ENCODE measurements at regions not wholly inside any gene's neighbourhood (a gene's known extent, or its start where the extent isn't known, plus 50 kb on each side); places are given as distances from the start of the nearest gene placed in this dataset.

GRCh38 chr13:109868578-109869311 lies 82.4 kb upstream of the IRS2 start:
- no peak for DNase-seq
- ChIA-PET CTCF (interaction anchor here (0.5 kb wide), 1 partner anchor 868 kb away, joined by 3 read pairs; no protein-coding TSS in a partner anchor), POLR2A (no interaction called here)
- H3K4me3 Mint-ChIP-seq = no peak overlapping the region
- no peak overlapping the region for H3K27ac Mint-ChIP-seq
- H3K4me1 Mint-ChIP-seq = peaks cover 3% of the 10 kb centered on the region
- no peaks in the 10 kb centered on the region for H3K36me3 Mint-ChIP-seq (ENCODE audit: low read depth)
- H3K27me3 Mint-ChIP-seq = peaks cover 33% of the 10 kb centered on the region
- H3K9me3 Mint-ChIP-seq = no peaks in the 10 kb centered on the region

DNA sequence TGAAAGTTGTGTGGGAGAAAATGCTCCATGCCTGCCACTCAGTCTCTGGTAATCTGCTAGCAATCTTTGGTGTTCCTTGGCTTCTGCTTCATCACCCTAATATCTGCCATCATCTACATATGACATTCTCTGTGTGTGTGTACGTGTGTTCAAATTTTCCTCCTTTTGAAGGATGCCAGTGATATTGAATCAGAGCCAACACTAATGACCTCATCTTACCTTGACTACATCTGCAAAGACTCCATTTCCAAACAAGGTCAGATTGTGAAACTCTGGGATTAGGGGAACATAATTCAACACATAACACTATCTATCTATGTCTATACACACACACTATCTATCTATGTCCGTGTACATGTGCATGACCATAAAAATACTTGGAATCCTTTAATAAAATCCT lies 81.4 kb upstream of the IRS2 start:
- Mint-ChIP-seq H3K4me3 (no peak overlapping the region), H3K36me3 (ENCODE audit: low read depth) (no peaks in the 10 kb centered on the region), H3K9me3 (no peaks in the 10 kb centered on the region), H3K27me3 (peaks cover 35% of the 10 kb centered on the region), H3K27ac (no peak overlapping the region), H3K4me1 (peaks cover 3% of the 10 kb centered on the region)
- DNase-seq = no peak
- ChIA-PET POLR2A (no interaction called here), CTCF (no interaction called here)

DNA sequence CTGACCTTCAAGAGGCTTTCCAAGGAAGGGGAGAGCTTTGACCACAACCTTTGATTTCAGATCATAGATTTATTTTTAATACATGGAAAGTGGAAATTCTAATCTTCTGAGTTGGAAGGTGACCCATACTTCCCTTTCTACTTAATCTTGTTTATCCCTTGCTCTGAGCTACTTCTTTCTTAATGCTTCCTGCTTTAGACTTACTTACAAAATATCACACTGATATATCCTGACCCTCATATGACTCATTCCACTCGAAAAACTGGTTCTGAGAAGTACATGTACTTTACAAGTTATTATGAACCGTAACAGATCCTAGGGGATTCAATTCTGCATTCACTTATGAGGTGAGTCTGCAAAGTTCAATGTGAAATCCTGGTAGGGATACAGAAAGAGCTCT lies 76.2 kb upstream of the IRS2 start:
- Mint-ChIP-seq H3K4me3 (no peak overlapping the region), H3K27ac (no peak overlapping the region), H3K4me1 (no peaks in the 10 kb centered on the region), H3K9me3 (no peaks in the 10 kb centered on the region), H3K36me3 (ENCODE audit: low read depth) (no peaks in the 10 kb centered on the region), H3K27me3 (peaks cover 40% of the 10 kb centered on the region)
- POLR2A ChIA-PET = no interaction called here
- CTCF ChIA-PET = no interaction called here
- no peak for DNase-seq

- no peaks in the 10 kb centered on the region for H3K9me3 Mint-ChIP-seq
- H3K36me3 Mint-ChIP-seq (ENCODE audit: low read depth) = no peaks in the 10 kb centered on the region
- H3K4me1 Mint-ChIP-seq = no peaks in the 10 kb centered on the region
- H3K4me3 Mint-ChIP-seq = no peak overlapping the region
- ChIA-PET POLR2A (no interaction called here), CTCF (no interaction called here)
- H3K27ac Mint-ChIP-seq = no peak overlapping the region
- DNase-seq = no peak
- H3K27me3 Mint-ChIP-seq = peaks cover 37% of the 10 kb centered on the region
Observed at GRCh38 chr13:109859898-109860297, 73.5 kb upstream of the IRS2 start.

DNA sequence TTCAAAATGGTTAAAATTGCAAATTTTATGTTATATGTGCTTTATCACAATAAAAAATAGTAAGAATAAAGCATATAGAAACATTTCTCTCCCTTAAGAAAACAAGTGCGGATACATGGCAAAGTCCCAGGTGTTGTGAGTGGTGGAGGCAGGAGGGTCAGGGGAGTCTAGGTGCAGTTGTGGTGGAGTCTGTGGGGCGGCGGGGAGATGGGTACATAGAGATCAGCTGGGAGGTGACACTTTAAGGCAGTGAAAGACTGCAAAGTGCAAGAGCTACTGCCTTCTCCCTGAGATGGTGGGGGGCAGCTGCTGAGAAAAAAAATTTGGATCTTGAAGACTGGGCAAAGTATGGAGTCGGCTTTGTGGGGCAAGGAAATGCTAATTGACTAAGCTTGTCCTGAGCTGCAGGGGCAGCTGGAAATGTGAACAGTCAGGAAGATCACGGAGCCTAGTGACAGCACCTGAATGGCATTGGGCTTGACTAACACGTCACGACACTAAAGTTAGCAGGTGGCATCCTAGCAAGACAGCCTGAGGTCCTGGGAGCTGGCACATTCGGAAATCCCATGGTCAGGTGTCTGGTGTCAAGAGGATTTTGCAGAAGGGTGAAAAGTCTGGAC lies 72.9 kb upstream of the IRS2 start:
- no peak overlapping the region for H3K27ac Mint-ChIP-seq
- H3K4me3 Mint-ChIP-seq = no peak overlapping the region
- H3K9me3 Mint-ChIP-seq = no peaks in the 10 kb centered on the region
- no peaks in the 10 kb centered on the region for H3K4me1 Mint-ChIP-seq
- no peaks in the 10 kb centered on the region for H3K36me3 Mint-ChIP-seq (ENCODE audit: low read depth)
- POLR2A ChIA-PET = no interaction called here
- DNase-seq = no peak
- H3K27me3 Mint-ChIP-seq = peaks cover 40% of the 10 kb centered on the region
- CTCF ChIA-PET = no interaction called here

- Mint-ChIP-seq H3K9me3 (no peaks in the 10 kb centered on the region), H3K4me3 (no peak overlapping the region), H3K36me3 (ENCODE audit: low read depth) (no peaks in the 10 kb centered on the region), H3K4me1 (no peaks in the 10 kb centered on the region), H3K27me3 (peaks cover 41% of the 10 kb centered on the region), H3K27ac (no peak overlapping the region)
- ChIA-PET POLR2A (no interaction called here), CTCF (interaction anchor here (0.7 kb wide), 1 partner anchor 108 kb away, joined by 4 read pairs; no protein-coding TSS in a partner anchor)
- no peak for DNase-seq
Observed at GRCh38 chr13:109858319-109858718, 71.9 kb upstream of the IRS2 start.

DNA sequence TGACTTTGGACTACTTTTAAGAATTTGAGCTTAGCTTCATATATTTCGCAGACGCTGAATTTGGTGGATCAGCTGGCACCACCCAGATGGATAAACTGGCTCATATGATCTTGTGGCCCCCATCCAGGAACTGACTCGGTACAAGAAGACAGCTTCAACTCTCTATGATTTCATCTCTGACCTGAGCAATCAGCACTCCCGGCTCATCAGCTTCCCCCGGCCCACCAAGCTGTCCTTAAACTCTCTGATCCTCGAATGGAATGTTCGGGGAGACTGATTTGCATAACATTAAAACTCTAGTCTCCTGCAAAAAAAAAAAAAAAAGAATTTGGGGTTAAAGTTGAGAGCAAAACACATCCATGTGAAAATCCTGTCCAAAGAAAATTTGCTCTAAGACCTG lies 71.4 kb upstream of the IRS2 start:
- Mint-ChIP-seq H3K36me3 (ENCODE audit: low read depth) (no peaks in the 10 kb centered on the region), H3K4me1 (no peaks in the 10 kb centered on the region), H3K27ac (no peak overlapping the region), H3K9me3 (no peaks in the 10 kb centered on the region), H3K4me3 (no peak overlapping the region), H3K27me3 (peaks cover 43% of the 10 kb centered on the region)
- POLR2A ChIA-PET = no interaction called here
- no peak for DNase-seq
- CTCF ChIA-PET = interaction anchor here (0.7 kb wide), 1 partner anchor 107 kb away, joined by 4 read pairs; no protein-coding TSS in a partner anchor

GRCh38 chr13:109857325-109857724 lies 70.9 kb upstream of the IRS2 start:
- CTCF ChIA-PET = no interaction called here

DNA sequence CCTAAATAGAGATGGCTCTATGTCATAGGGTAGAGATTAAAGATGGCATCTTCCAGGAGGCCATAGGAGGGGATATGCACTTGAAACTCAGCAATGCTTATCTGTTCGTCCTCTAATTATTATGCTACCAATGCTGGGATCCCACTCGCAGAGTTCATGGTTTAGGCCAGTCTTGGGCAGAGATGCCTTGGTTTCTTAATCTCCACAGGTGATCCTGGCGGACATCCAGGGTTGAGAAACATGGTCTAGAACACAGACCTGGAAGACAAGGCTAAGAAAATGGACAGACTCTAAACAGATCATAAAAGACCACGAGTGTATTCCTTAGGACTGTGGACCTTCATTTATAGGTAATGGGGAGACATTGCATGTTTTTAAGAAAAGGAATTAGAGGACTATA lies 70.0 kb upstream of the IRS2 start:
- Mint-ChIP-seq H3K4me3 (no peak overlapping the region), H3K27ac (no peak overlapping the region), H3K27me3 (peaks cover 37% of the 10 kb centered on the region), H3K36me3 (ENCODE audit: low read depth) (no peaks in the 10 kb centered on the region), H3K4me1 (no peaks in the 10 kb centered on the region), H3K9me3 (no peaks in the 10 kb centered on the region)
- ChIA-PET POLR2A (no interaction called here), CTCF (no interaction called here)
- no peak for DNase-seq

More at GRCh38 chr13:109857325-109857724, 70.9 kb upstream of the IRS2 start:
- Mint-ChIP-seq H3K4me1 (no peaks in the 10 kb centered on the region), H3K27me3 (peaks cover 43% of the 10 kb centered on the region), H3K36me3 (ENCODE audit: low read depth) (no peaks in the 10 kb centered on the region), H3K4me3 (no peak overlapping the region), H3K9me3 (no peaks in the 10 kb centered on the region), H3K27ac (no peak overlapping the region)
- POLR2A ChIA-PET = no interaction called here
- DNase-seq = no peak

DNA sequence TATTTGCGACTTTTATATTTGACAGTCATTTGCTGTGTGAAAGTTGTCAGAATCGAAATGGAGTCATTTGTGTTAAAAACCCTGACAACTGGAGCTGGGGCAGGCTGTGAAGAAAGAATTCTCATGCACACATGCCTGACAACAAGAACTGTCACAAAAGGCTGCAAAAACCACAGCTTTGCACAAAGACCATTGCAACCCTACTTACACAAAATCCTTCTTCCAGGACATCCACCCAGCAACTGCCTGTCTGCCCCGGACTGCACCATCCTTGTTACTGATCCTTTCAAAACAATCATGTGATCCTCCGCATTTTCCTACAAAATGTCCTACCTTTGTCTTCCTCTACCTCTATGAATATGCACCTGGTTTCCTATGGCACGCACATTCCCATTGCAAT lies 66.8 kb upstream of the IRS2 start:
- CTCF ChIA-PET = no interaction called here
- H3K9me3 Mint-ChIP-seq = no peaks in the 10 kb centered on the region
- no peak overlapping the region for H3K27ac Mint-ChIP-seq
- H3K36me3 Mint-ChIP-seq (ENCODE audit: low read depth) = no peaks in the 10 kb centered on the region
- POLR2A ChIA-PET = no interaction called here
- peaks cover 27% of the 10 kb centered on the region for H3K27me3 Mint-ChIP-seq
- no peak for DNase-seq
- no peak overlapping the region for H3K4me3 Mint-ChIP-seq
- no peaks in the 10 kb centered on the region for H3K4me1 Mint-ChIP-seq

GRCh38 chr13:109846185-109846584 lies 59.8 kb upstream of the IRS2 start:
- no peak overlapping the region for H3K27ac Mint-ChIP-seq
- H3K36me3 Mint-ChIP-seq (ENCODE audit: low read depth) = no peaks in the 10 kb centered on the region
- no peaks in the 10 kb centered on the region for H3K4me1 Mint-ChIP-seq
- ChIA-PET POLR2A (no interaction called here), CTCF (no interaction called here)
- DNase-seq = no peak
- peaks cover 14% of the 10 kb centered on the region for H3K27me3 Mint-ChIP-seq
- H3K9me3 Mint-ChIP-seq = no peaks in the 10 kb centered on the region
- H3K4me3 Mint-ChIP-seq = no peak overlapping the region

DNA sequence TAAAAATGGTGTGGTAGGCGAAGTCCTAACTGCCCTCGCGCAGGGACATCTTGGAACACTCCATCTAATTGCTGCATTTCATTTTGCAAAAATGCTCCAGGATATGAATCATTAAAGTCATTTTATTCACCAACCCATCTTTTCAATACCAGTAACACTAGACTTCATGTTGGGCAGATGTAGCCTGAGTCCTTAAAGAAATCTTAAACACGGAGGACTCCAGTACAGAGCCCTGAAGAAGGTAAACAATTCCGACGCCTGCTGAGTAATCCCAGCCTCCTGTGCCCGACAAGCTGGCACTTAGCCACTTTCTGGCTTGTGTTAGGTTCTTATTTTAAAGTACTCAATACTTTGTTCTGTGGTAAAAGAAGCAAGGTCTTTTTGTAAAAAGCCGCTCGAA lies 58.0 kb upstream of the IRS2 start:
- Mint-ChIP-seq H3K27me3 (peaks cover 18% of the 10 kb centered on the region), H3K4me3 (no peak overlapping the region), H3K36me3 (ENCODE audit: low read depth) (no peaks in the 10 kb centered on the region), H3K27ac (no peak overlapping the region), H3K4me1 (peaks cover 11% of the 10 kb centered on the region), H3K9me3 (no peaks in the 10 kb centered on the region)
- no peak for DNase-seq
- POLR2A ChIA-PET = no interaction called here
- CTCF ChIA-PET = no interaction called here

- POLR2A ChIA-PET = no interaction called here
- no peaks in the 10 kb centered on the region for H3K36me3 Mint-ChIP-seq (ENCODE audit: low read depth)
- H3K27ac Mint-ChIP-seq = no peak overlapping the region
- H3K4me3 Mint-ChIP-seq = no peak overlapping the region
- H3K9me3 Mint-ChIP-seq = no peaks in the 10 kb centered on the region
- CTCF ChIA-PET = no interaction called here
- peaks cover 18% of the 10 kb centered on the region for H3K27me3 Mint-ChIP-seq
- no peak for DNase-seq
- peaks cover 11% of the 10 kb centered on the region for H3K4me1 Mint-ChIP-seq
Observed at GRCh38 chr13:109843695-109844094, 57.3 kb upstream of the IRS2 start.

DNA sequence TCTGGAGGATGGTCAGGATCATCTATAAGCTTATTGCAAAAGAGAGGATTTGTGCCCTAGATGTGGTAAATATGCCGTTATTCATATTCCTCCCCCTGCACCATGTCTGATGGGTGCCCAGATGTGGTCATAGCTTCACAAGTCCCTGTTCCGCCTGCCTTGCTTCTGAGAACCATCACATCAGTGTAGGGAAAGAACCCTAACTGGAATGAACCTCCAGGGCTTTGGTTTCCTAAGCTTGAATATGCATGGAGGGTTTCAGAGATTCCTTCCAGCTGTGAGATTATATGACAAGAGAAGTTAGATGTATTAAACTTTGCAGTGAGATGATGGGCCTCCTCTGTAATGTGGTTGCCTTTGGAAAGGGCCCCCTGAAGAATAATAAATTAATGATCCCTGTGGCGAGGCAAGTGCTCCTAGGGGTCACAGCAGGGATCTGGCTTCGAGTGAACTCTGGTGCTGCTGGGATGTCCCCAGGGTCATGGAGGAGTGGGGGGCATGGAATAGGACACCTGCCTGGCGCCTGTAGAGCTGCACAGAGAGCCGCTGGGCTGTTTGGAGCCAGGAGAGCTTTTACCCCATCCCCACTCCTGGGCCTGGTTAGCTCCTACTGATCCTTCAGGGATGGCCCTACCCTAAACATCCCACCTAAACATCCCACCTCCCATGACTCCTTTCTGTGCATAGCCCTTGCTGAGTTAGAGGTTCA lies 56.0 kb upstream of the IRS2 start:
- Mint-ChIP-seq H3K36me3 (ENCODE audit: low read depth) (no peaks in the 10 kb centered on the region), H3K27ac (no peak overlapping the region), H3K4me1 (peaks cover 11% of the 10 kb centered on the region), H3K4me3 (no peak overlapping the region), H3K9me3 (no peaks in the 10 kb centered on the region), H3K27me3 (peaks cover 15% of the 10 kb centered on the region)
- no peak for DNase-seq
- POLR2A ChIA-PET = no interaction called here
- CTCF ChIA-PET = no interaction called here

All from activated CD4-positive, alpha-beta memory T cell treated with anti-CD3 and anti-CD28 coated beads, Interleukin-2, amount 10 ng/mL, durations not matched to agents 7 days and 5 days (primary cell).